Esophagus muscularis mucosa (tissue), 4 donors: ENCODE measurements at regions not wholly inside any gene's neighbourhood (a gene's known extent, or its start where the extent isn't known, plus 50 kb on each side); places are given as distances from the start of the nearest gene placed in this dataset.

ENCODE experiments used
- DNase-seq: peaks from one replicate; pipeline ENCODE4 v3.0.0-alpha.2; 2017; ENCODE audit errors: extremely low spot score
- H3K27ac ChIP-seq, 4 donors: fragments of 200-600 bp; sonication (generic); replicated peaks in 1 of 4; 1 replicate in 3 of 4; 2 replicates in 1 of 4; pipeline ENCODE4 v1.5.1; 2016 to 2019; ENCODE audit warnings: mild to moderate bottlenecking in 1 of 4
- H3K27me3 ChIP-seq, 4 donors: fragments of 200-600 bp; sonication (generic); one replicate each; pipeline versions ENCODE4 v1.5.1 to v1.6.0; 2016 to 2019
- H3K36me3 ChIP-seq, 4 donors: fragments of 200-600 bp; sonication (generic); one replicate each; pipeline ENCODE4 v1.5.1; 2016 to 2019
- H3K4me1 ChIP-seq, 4 donors: fragments of 200-600 bp; sonication (generic); one replicate each; pipeline ENCODE4 v1.5.1; 2016 to 2019
- H3K4me3 ChIP-seq, 4 donors: fragments of 200-600 bp; sonication (generic); 1 replicate in 2 of 4; 2 replicates in 2 of 4; pipeline ENCODE4 v1.5.1; 2016 to 2019; ENCODE audit warnings: mild to moderate bottlenecking in 4 of 4, moderate library complexity in 1 of 4
- H3K9me3 ChIP-seq, 4 donors: fragments of 200-600 bp; sonication (generic); 1 replicate in 3 of 4; 2 replicates in 1 of 4; pipeline ENCODE4 v1.5.1; 2016 to 2019
- CTCF ChIP-seq, 3 experiments: fragments of 200-600 bp in 2 of 3; fragments of 450-650 bp in 1 of 3; sonication (generic) in 2 of 3; IDR thresholded peaks; one replicate each; pipeline ENCODE4 v1.5.1; 2017 to 2019; ENCODE audit warnings: antibody characterized with exemption in 3 of 3, mild to moderate bottlenecking in 2 of 3, moderate library complexity in 1 of 3
- EP300 ChIP-seq: sonication (generic); formaldehyde crosslinking; IDR thresholded peaks from one replicate; pipeline ENCODE4 v1.6.1; 2017; ENCODE audit warnings: antibody characterized with exemption
- POLR2A ChIP-seq: fragments of 450-650 bp; IDR thresholded peaks from one replicate; pipeline ENCODE4 v1.6.1; 2017; ENCODE audit warnings: antibody characterized with exemption, moderate library complexity, mild to moderate bottlenecking, low read depth
- POLR2AphosphoS5 ChIP-seq, 2 donors: sonication (generic); formaldehyde crosslinking; IDR thresholded peaks; one replicate each; pipeline ENCODE4 v1.6.1; 2017; ENCODE audit warnings: antibody characterized with exemption in 2 of 2
- WGBS: methylation state at CpG from one replicate; pipeline ENCODE4 v1.1.5; 2018; 5-methylcytosine and 5-hydroxymethylcytosine counted together
- intact Hi-C: fragments of 100-400 bp; cut with DNase I; formaldehyde crosslinking; loops from one replicate; pipeline ENCODE4 v1.15.1; 2023

- TF ChIP-seq CTCF (IDR thresholded peaks at IDR 0.05) (no peak), POLR2A (no peak), EP300 (no peak), POLR2AphosphoS5 (IDR thresholded peaks at IDR 0.05) (no peak)
- H3K27me3 ChIP-seq: peaks cover 0 to 6% (median 0%) of the 10 kb centered on the region in 4 donors
- H3K27ac ChIP-seq: no peak overlapping the region
- peak; percentile 64 for DNase-seq
- H3K36me3 ChIP-seq: no peaks in the 10 kb centered on the region
- no peak overlapping the region for H3K4me3 ChIP-seq
- intact Hi-C loops: no loop called here
- peaks cover 0 to 8% (median 0%) of the 10 kb centered on the region in 4 donors for H3K9me3 ChIP-seq
- H3K4me1 ChIP-seq: peaks cover 0 to 3% (median 0%) of the 10 kb centered on the region in 4 donors
- WGBS: 71% methylated on average over 3 of the region's 3 CpGs
Measured at GRCh38 chr7:35467456-35467978, 213.6 kb upstream of the TBX20 start.

GRCh38 chr7:35465791-35466336 is 212.0 kb upstream of the TBX20 start:
- intact Hi-C loops: no loop called here
- Histone ChIP-seq H3K9me3 (peaks cover 0 to 8% (median 0%) of the 10 kb centered on the region in 4 donors), H3K27me3 (peaks cover 0 to 6% (median 0%) of the 10 kb centered on the region in 4 donors)

GRCh38 chr7:35463751-35464150 is 209.9 kb upstream of the TBX20 start:
- H3K4me1 ChIP-seq: peaks cover 0 to 3% (median 0%) of the 10 kb centered on the region in 4 donors
- peaks cover 0 to 8% (median 0%) of the 10 kb centered on the region in 4 donors for H3K9me3 ChIP-seq
- no peak for DNase-seq
- no peaks in the 10 kb centered on the region for H3K36me3 ChIP-seq
- H3K27ac ChIP-seq: no peak overlapping the region
- no peak for TF ChIP-seq POLR2A
- TF ChIP-seq POLR2AphosphoS5 (IDR thresholded peaks at IDR 0.05): no peak
- TF ChIP-seq EP300: no peak
- no peak for TF ChIP-seq CTCF (IDR thresholded peaks at IDR 0.05)
- H3K27me3 ChIP-seq: peaks cover 0 to 6% (median 0%) of the 10 kb centered on the region in 4 donors
- 63% methylated on average over 4 of the region's 4 CpGs for WGBS
- no peak overlapping the region for H3K4me3 ChIP-seq
- intact Hi-C loops: no loop called here

More at GRCh38 chr7:35465791-35466336, 212.0 kb upstream of the TBX20 start:
- H3K27ac ChIP-seq: no peak overlapping the region
- no peak for TF ChIP-seq POLR2A
- TF ChIP-seq CTCF (IDR thresholded peaks at IDR 0.05): no peak
- no peak for TF ChIP-seq POLR2AphosphoS5 (IDR thresholded peaks at IDR 0.05)
- TF ChIP-seq EP300: no peak
- no peak overlapping the region for H3K4me3 ChIP-seq
- 61% methylated on average over 9 of the region's 18 CpGs for WGBS
- peak; percentile 68 for DNase-seq
- no peaks in the 10 kb centered on the region for H3K36me3 ChIP-seq
- H3K4me1 ChIP-seq: peaks cover 0 to 3% (median 0%) of the 10 kb centered on the region in 4 donors

- TF ChIP-seq POLR2AphosphoS5 (IDR thresholded peaks at IDR 0.05): no peak
- TF ChIP-seq POLR2A: no peak
- no peak for TF ChIP-seq CTCF (IDR thresholded peaks at IDR 0.05)
- no peak overlapping the region for H3K27ac ChIP-seq
- no peak overlapping the region for H3K4me3 ChIP-seq
- peaks cover 0 to 11% (median 0%) of the 10 kb centered on the region in 4 donors for H3K9me3 ChIP-seq
- peaks cover 0 to 6% (median 0%) of the 10 kb centered on the region in 4 donors for H3K27me3 ChIP-seq
- H3K36me3 ChIP-seq: no peaks in the 10 kb centered on the region
- WGBS: 74% methylated on average over 3 of the region's 3 CpGs
- H3K4me1 ChIP-seq: peaks cover 0 to 3% (median 0%) of the 10 kb centered on the region in 4 donors
- intact Hi-C loops: no loop called here
- no peak for DNase-seq
Measured at GRCh38 chr7:35463176-35463700, 209.3 kb upstream of the TBX20 start.
